A549 (cell line): ENCODE measurements at regions not wholly inside any gene's neighbourhood (a gene's known extent, or its start where the extent isn't known, plus 50 kb on each side); places are given as distances from the start of the nearest gene placed in this dataset.

Experiments
- ATAC-seq, 2 experiments: fragments of 200-7000 bp in 1 of 2; fragments of >200 bp in 1 of 2; cut with Nextera tagmentation in 1 of 2; cut with Tn5 transposase in 1 of 2; 3 replicates each; pipeline versions ENCODE4 v1.8.0 to v1.9.1; 2018 to 2020; ENCODE audit warnings: mild to moderate bottlenecking in 1 of 2, moderate library complexity in 1 of 2
- CTCF ChIA-PET: fragments of 300-600 bp; sonication (Branson Sonifier 250); formaldehyde crosslinking; extraction: SDS; loops from one replicate; lab custom pipeline; 2021; ENCODE audit warnings: antibody characterized with exemption, inconsistent platforms; lab: Yijun Ruan, JAX
- POLR2A ChIA-PET: fragments of 350-600 bp; formaldehyde crosslinking; extraction: SDS; loops from one replicate; lab custom pipeline; 2021; ENCODE audit warnings: antibody characterized with exemption, inconsistent platforms; lab: Yijun Ruan, JAX
- DNase-seq, 2 experiments: peaks; one replicate each; pipeline versions ENCODE4 v3.0.0 to v3.0.0-alpha.2; 2011 to 2016; ENCODE audit warnings: low read depth in 1 of 2, low spot score in 1 of 2
- FAIRE-seq: peaks from 2 replicates; lab custom pipeline; 2011; peaks lifted over from hg19 to GRCh38; lab: Jason Lieb, UNC
- H3K27ac ChIP-seq, 2 experiments: fragments of >200 bp; sonication (Bioruptor Twin); formaldehyde crosslinking; 3 replicates each; pipeline ENCODE4 v1.5.1; 2016 to 2017
- H3K4me1 ChIP-seq: fragments of >200 bp; sonication (Bioruptor Twin); formaldehyde crosslinking; 3 replicates; pipeline ENCODE4 v1.6.1; 2016
- H3K4me2 ChIP-seq: fragments of >200 bp; sonication (Bioruptor Twin); formaldehyde crosslinking; 3 replicates; pipeline ENCODE4 v1.6.1; 2016
- H3K4me3 ChIP-seq: fragments of >200 bp; sonication (Bioruptor Twin); formaldehyde crosslinking; 3 replicates; pipeline ENCODE4 v1.5.1; 2016
- H3K9me3 ChIP-seq: fragments of >200 bp; sonication (Bioruptor Twin); formaldehyde crosslinking; 3 replicates; pipeline ENCODE4 v1.6.1; 2016
- CBX8 ChIP-seq: fragments of 200-600 bp; sonication (generic); IDR thresholded peaks from 2 replicates; pipeline ENCODE4 v1.6.1; 2016
- CEBPB ChIP-seq, 2 experiments: fragments of >200 bp in 1 of 2; sonication (Bioruptor Twin) in 1 of 2; formaldehyde crosslinking in 1 of 2; IDR thresholded peaks; 2 replicates each; pipeline ENCODE4 v1.6.1; 2012 to 2016
- CHD2 ChIP-seq: fragments of 150-350 bp; IDR thresholded peaks from 2 replicates; pipeline ENCODE4 v1.6.1; 2014; ENCODE audit warnings: low read length; ENCODE audit not compliant: partially characterized antibody
- CHD4 ChIP-seq: fragments of 200-600 bp; sonication (generic); IDR thresholded peaks from 2 replicates; pipeline ENCODE4 v1.6.1; 2016; ENCODE audit warnings: antibody characterized with exemption, mild to moderate bottlenecking, borderline replicate concordance
- EHMT2 ChIP-seq: fragments of 200-600 bp; sonication (generic); IDR thresholded peaks from 2 replicates; pipeline ENCODE4 v1.6.1; 2016; ENCODE audit warnings: antibody characterized with exemption, low read depth, mild to moderate bottlenecking, moderate library complexity
- ELK1 ChIP-seq: fragments of 150-350 bp; IDR thresholded peaks from 2 replicates; pipeline ENCODE4 v1.6.1; 2014; ENCODE audit warnings: low read depth, mild to moderate bottlenecking, low read length
- EP300 ChIP-seq, 2 experiments: fragments of >200 bp; sonication (Bioruptor Twin); formaldehyde crosslinking; IDR thresholded peaks; 2 replicates in 1 of 2; 3 replicates in 1 of 2; pipeline ENCODE4 v1.6.1; 2016 to 2017
- FOSL2 ChIP-seq, 2 experiments: fragments of 450-650 bp in 1 of 2; fragments of >200 bp in 1 of 2; sonication (Bioruptor Twin) in 1 of 2; formaldehyde crosslinking; IDR thresholded peaks; 2 replicates each; pipeline versions ENCODE4 v1.5.0 to v1.6.1; 2016 to 2020; ENCODE audit warnings: mild to moderate bottlenecking in 1 of 2, moderate library complexity in 1 of 2
- HDAC2 ChIP-seq: fragments of 200-600 bp; sonication (generic); IDR thresholded peaks from 2 replicates; pipeline ENCODE4 v1.6.1; 2016
- HES2 ChIP-seq: fragments of >200 bp; sonication (Bioruptor Twin); formaldehyde crosslinking; IDR thresholded peaks from 2 replicates; pipeline ENCODE4 v1.6.1; 2016
- HEYL ChIP-seq: fragments of 250-450 bp; sonication (Bioruptor Pico); IDR thresholded peaks from 2 replicates; pipeline ENCODE4 v1.8.0; 2021; ENCODE audit warnings: mild to moderate bottlenecking, moderate library complexity
- HOXA7 ChIP-seq: fragments of 250-450 bp; sonication (Bioruptor Pico); IDR thresholded peaks from 2 replicates; pipeline ENCODE4 v1.5.0; 2020; ENCODE audit warnings: mild to moderate bottlenecking, moderate library complexity
- KDM5A ChIP-seq: fragments of 200-600 bp; sonication (generic); IDR thresholded peaks from 2 replicates; pipeline ENCODE4 v1.6.1; 2016; ENCODE audit warnings: antibody characterized with exemption, mild to moderate bottlenecking
- MAX ChIP-seq: IDR thresholded peaks from 2 replicates; pipeline ENCODE4 v1.6.1; 2012
- MAZ ChIP-seq: fragments of 150-350 bp; IDR thresholded peaks from 2 replicates; pipeline ENCODE4 v1.6.1; 2014; ENCODE audit warnings: antibody characterized with exemption, low read depth, low read length, borderline replicate concordance
- MYC ChIP-seq: IDR thresholded peaks from 2 replicates; pipeline ENCODE4 v1.6.1; 2012; ENCODE audit warnings: mild to moderate bottlenecking, inconsistent platforms, low read length, improper control_type of control experiment, borderline replicate concordance
- NR3C1 ChIP-seq: fragments of >200 bp; sonication (Bioruptor Twin); formaldehyde crosslinking; IDR thresholded peaks from 3 replicates; pipeline ENCODE4 v1.6.1; 2017
- PHF8 ChIP-seq: fragments of 200-600 bp; sonication (generic); IDR thresholded peaks from 2 replicates; pipeline ENCODE4 v1.6.1; 2016; ENCODE audit warnings: low read depth, mild to moderate bottlenecking, antibody characterized with exemption, moderate library complexity, borderline replicate concordance
- POLR2A ChIP-seq: IDR thresholded peaks from 2 replicates; pipeline ENCODE4 v1.6.1; 2012; ENCODE audit warnings: mild to moderate bottlenecking, low read length
- POLR2AphosphoS2 ChIP-seq: conservative IDR thresholded peaks from 2 replicates; pipeline ENCODE4 v1.6.1; 2012; ENCODE audit warnings: low read length, improper control_type of control experiment, inconsistent platforms
- RAD21 ChIP-seq, 2 experiments: fragments of >200 bp in 1 of 2; sonication (Bioruptor Twin) in 1 of 2; formaldehyde crosslinking in 1 of 2; IDR thresholded peaks in 1 of 2; conservative IDR thresholded peaks in 1 of 2; 2 replicates in 1 of 2; 3 replicates in 1 of 2; pipeline ENCODE4 v1.6.1; 2012 to 2018; ENCODE audit warnings: inconsistent platforms in 1 of 2
- RARB ChIP-seq: fragments of 250-450 bp; sonication (Bioruptor Pico); IDR thresholded peaks from 2 replicates; pipeline ENCODE4 v1.8.0; 2021; ENCODE audit warnings: mild to moderate bottlenecking, moderate library complexity
- RCOR1 ChIP-seq: fragments of 150-350 bp; IDR thresholded peaks from 2 replicates; pipeline ENCODE4 v1.6.1; 2014; ENCODE audit warnings: antibody characterized with exemption, low read length, low read depth
- RFX5 ChIP-seq: fragments of 450-650 bp; IDR thresholded peaks from 2 replicates; pipeline ENCODE4 v1.7.1; 2014; ENCODE audit warnings: antibody characterized with exemption, mild to moderate bottlenecking, moderate library complexity
- USF2 ChIP-seq: fragments of 450-650 bp; IDR thresholded peaks from 2 replicates; pipeline ENCODE4 v1.6.1; 2014; ENCODE audit warnings: antibody characterized with exemption
- ZC3H11A ChIP-seq: fragments of 450-650 bp; IDR thresholded peaks from 2 replicates; pipeline ENCODE4 v1.6.1; 2014; ENCODE audit warnings: antibody characterized with exemption, mild to moderate bottlenecking
- ZSCAN20 ChIP-seq: fragments of 250-450 bp; sonication (Bioruptor Pico); IDR thresholded peaks from 2 replicates; pipeline ENCODE4 v1.8.0; 2022; ENCODE audit warnings: mild to moderate bottlenecking, moderate library complexity
- WGBS: methylation state at CpG from one replicate; pipeline ENCODE4 v1.1.6; 2017; ENCODE audit errors: missing lambda C conversion rate; 5-methylcytosine and 5-hydroxymethylcytosine counted together

GRCh38 chr10:80860719-80861118 lies 323.0 kb downstream of the SH2D4B start:
- no peaks in the 10 kb centered on the region for H3K4me1 ChIP-seq
- 6% methylated on average over 1 of the region's 1 CpG for WGBS
- ATAC-seq (no peak), FAIRE-seq (no peak), DNase-seq (no peak)
- H3K4me2 ChIP-seq: no peak overlapping the region
- no peaks in the 10 kb centered on the region for H3K9me3 ChIP-seq
- no peak overlapping the region for H3K4me3 ChIP-seq
- H3K27ac ChIP-seq: no peak overlapping the region
- POLR2A ChIA-PET: no interaction called here
- CTCF ChIA-PET: interaction anchor here (1.1 to 1.8 kb wide), 2 partner anchors 161 to 416 kb away, joined by 3 to 6 read pairs; no protein-coding TSS in a partner anchor
- TF ChIP-seq NR3C1 (no peak), HDAC2 (no peak), EP300 (IDR thresholded peaks at IDR 0.05) (no peak), POLR2A (no peak), HES2 (no peak), ZSCAN20 (CRISPR knock-in tag) (no peak), FOSL2 (IDR thresholded peaks at IDR 0.05) (no peak), FOSL2 (CRISPR knock-in tag; IDR thresholded peaks at IDR 0.05) (no peak), CBX8 (no peak), CEBPB (IDR thresholded peaks at IDR 0.05) (no peak), RFX5 (no peak), CHD2 (no peak), KDM5A (no peak), EHMT2 (no peak), ELK1 (no peak), ZC3H11A (no peak), MAZ (no peak), HOXA7 (CRISPR knock-in tag) (no peak), RCOR1 (no peak), MAX (no peak), PHF8 (no peak)
- TF ChIP-seq, all 56 proteins: peak for 0

- ChIA-PET POLR2A (no interaction called here), CTCF (interaction anchor here (1.1 to 1.8 kb wide), 3 partner anchors 16 to 417 kb away, joined by 3 to 6 read pairs (median 3); no protein-coding TSS in a partner anchor)
- H3K4me3 ChIP-seq: no peak overlapping the region
- TF ChIP-seq RAD21 (conservative IDR thresholded peaks at IDR 0.05 in 1 of 2, IDR thresholded peaks at IDR 0.05 in 1 of 2): no peak
- no peak for TF ChIP-seq KDM5A
- no peak for TF ChIP-seq ELK1
- TF ChIP-seq USF2: no peak
- no peak for TF ChIP-seq POLR2AphosphoS2
- no peak for TF ChIP-seq CHD4
- no peak for TF ChIP-seq MYC
- TF ChIP-seq RARB (CRISPR knock-in tag): no peak
- TF ChIP-seq HEYL (CRISPR knock-in tag): no peak
- FAIRE-seq (no peak), ATAC-seq (no peak), DNase-seq (no peak)
- no peak overlapping the region for H3K4me2 ChIP-seq
- no peaks in the 10 kb centered on the region for H3K4me1 ChIP-seq
- no peaks in the 10 kb centered on the region for H3K9me3 ChIP-seq
- H3K27ac ChIP-seq: no peak overlapping the region
Observed at GRCh38 chr10:80861882-80862281, 324.2 kb downstream of the SH2D4B start.
